Tibial nerve (tissue), 4 donors: ENCODE measurements at regions not wholly inside any gene's neighbourhood (a gene's known extent, or its start where the extent isn't known, plus 50 kb on each side); places are given as distances from the start of the nearest gene placed in this dataset.

Source experiments
- DNase-seq, 2 donors: peaks; one replicate each; pipeline ENCODE4 v3.0.0-alpha.2; 2019; ENCODE audit warnings: low spot score in 2 of 2
- H3K27ac ChIP-seq, 4 donors: fragments of 200-600 bp; sonication (generic) in 3 of 4; one replicate each; pipeline ENCODE4 v1.5.1; 2017 to 2019; ENCODE audit warnings: mild to moderate bottlenecking in 1 of 4
- H3K27me3 ChIP-seq, 2 donors: fragments of 200-600 bp; sonication (generic) in 1 of 2; one replicate each; pipeline versions ENCODE4 v1.5.1 to v1.6.0; 2017 to 2019
- H3K36me3 ChIP-seq, 3 donors: fragments of 200-600 bp; sonication (generic); one replicate each; pipeline ENCODE4 v1.5.1; 2018 to 2019
- H3K4me1 ChIP-seq, 4 donors: fragments of 200-600 bp; sonication (generic) in 3 of 4; one replicate each; pipeline ENCODE4 v1.5.1; 2017 to 2019
- H3K4me3 ChIP-seq, 4 donors: fragments of 200-600 bp; sonication (generic) in 3 of 4; one replicate each; pipeline ENCODE4 v1.5.1; 2017 to 2019; ENCODE audit warnings: mild to moderate bottlenecking in 1 of 4, moderate library complexity in 1 of 4
- H3K9me3 ChIP-seq, 4 donors: fragments of 200-600 bp; sonication (generic) in 3 of 4; one replicate each; pipeline ENCODE4 v1.5.1; 2017 to 2019
- EP300 ChIP-seq, 2 donors: sonication (generic); formaldehyde crosslinking; IDR thresholded peaks; one replicate each; pipeline ENCODE4 v1.6.1; 2017; ENCODE audit warnings: antibody characterized with exemption in 2 of 2, mild to moderate bottlenecking in 1 of 2
- POLR2A ChIP-seq, 2 donors: fragments of 450-650 bp; IDR thresholded peaks; one replicate each; pipeline ENCODE4 v1.6.1; 2017; ENCODE audit warnings: antibody characterized with exemption in 2 of 2, mild to moderate bottlenecking in 2 of 2, moderate library complexity in 2 of 2
- WGBS, 2 donors: methylation state at CpG; one replicate each; pipeline ENCODE4 v1.1.5; 2018; 5-methylcytosine and 5-hydroxymethylcytosine counted together
- TF ChIP-seq, protein P1 (sequence below), 5 experiments: fragments of 200-600 bp in 3 of 5; fragments of 450-650 bp in 2 of 5; sonication (generic) in 3 of 5; IDR thresholded peaks; one replicate each; pipeline ENCODE4 v1.5.1; 2016 to 2019; ENCODE audit warnings: antibody characterized with exemption in 5 of 5, mild to moderate bottlenecking in 3 of 5, moderate library complexity in 2 of 5

DNA sequence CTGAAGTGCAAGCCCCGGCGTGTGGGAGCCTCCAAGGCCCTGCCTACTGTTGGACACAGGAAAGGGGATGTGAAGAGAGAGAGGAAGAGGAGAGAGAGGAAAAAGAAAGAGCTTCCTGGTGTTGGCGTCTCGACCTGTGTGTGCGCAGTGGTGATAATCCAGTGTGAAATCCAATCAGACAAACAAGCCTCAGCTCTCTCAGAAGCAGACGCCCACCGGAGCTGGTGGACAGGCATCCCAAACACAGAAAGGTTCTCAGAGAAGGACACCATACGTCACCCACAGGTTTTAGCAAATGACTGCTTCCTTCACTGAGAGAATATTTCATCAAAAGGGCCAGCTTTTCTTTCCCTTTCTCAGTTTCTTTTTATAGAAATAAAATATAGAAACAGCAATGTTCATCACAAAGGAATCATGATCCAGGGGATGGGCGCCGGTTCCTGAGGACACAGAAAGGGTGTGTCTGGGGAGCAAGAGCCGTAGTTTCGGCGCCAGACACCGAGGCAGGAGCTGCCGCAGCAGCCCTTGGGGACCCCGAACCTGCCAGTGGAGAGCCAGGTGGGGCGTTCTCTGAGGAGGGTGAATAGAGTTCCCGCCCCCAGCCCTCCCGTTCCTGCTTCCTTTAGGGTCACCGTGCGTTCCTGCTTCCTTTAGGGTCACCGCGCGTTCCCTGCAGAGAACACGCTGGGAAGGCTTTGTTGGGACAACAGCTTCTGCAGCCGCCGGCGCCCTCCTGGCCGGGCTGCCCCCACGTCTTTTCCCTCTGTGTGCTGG, 145.8 kb upstream of the SOX1 start:
- 54 to 62% methylated on average over 30 of the region's 30 CpGs for WGBS, 2 donors
- H3K36me3 ChIP-seq = no peaks in the 10 kb centered on the region
- no peaks in the 10 kb centered on the region for H3K27me3 ChIP-seq
- no peaks in the 10 kb centered on the region for H3K9me3 ChIP-seq
- no peak overlapping the region for H3K27ac ChIP-seq
- DNase-seq = no peak
- no peaks in the 10 kb centered on the region for H3K4me1 ChIP-seq
- TF ChIP-seq, protein P1, sequence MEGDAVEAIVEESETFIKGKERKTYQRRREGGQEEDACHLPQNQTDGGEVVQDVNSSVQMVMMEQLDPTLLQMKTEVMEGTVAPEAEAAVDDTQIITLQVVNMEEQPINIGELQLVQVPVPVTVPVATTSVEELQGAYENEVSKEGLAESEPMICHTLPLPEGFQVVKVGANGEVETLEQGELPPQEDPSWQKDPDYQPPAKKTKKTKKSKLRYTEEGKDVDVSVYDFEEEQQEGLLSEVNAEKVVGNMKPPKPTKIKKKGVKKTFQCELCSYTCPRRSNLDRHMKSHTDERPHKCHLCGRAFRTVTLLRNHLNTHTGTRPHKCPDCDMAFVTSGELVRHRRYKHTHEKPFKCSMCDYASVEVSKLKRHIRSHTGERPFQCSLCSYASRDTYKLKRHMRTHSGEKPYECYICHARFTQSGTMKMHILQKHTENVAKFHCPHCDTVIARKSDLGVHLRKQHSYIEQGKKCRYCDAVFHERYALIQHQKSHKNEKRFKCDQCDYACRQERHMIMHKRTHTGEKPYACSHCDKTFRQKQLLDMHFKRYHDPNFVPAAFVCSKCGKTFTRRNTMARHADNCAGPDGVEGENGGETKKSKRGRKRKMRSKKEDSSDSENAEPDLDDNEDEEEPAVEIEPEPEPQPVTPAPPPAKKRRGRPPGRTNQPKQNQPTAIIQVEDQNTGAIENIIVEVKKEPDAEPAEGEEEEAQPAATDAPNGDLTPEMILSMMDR (IDR thresholded peaks at IDR 0.05) = no peak
- TF ChIP-seq EP300 (IDR thresholded peaks at IDR 0.05) (no peak), POLR2A (IDR thresholded peaks at IDR 0.05) (no peak)
- H3K4me3 ChIP-seq = no peak overlapping the region

DNA sequence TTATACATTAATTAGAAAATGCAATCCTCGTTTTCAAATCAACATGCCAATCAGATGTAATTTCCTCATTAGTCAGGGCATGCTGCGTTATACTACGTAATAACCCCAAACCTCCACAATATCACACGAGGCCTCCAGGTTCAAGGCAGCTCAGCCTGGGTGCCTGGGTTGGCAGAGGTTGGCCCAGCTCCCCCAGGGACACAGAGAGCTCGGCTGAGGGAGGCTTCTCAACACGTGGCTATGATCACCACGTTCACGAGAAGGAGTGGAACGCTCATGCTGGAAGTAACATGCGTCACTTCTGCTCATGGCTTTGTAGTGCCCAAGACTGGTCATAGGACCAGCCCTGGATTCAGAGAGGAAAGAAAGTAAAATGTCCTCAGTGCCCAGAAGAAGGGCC, 144.9 kb upstream of the SOX1 start:
- Histone ChIP-seq H3K27me3 (no peaks in the 10 kb centered on the region), H3K4me3 (no peak overlapping the region), H3K27ac (no peak overlapping the region), H3K36me3 (no peaks in the 10 kb centered on the region), H3K4me1 (no peaks in the 10 kb centered on the region), H3K9me3 (no peaks in the 10 kb centered on the region)
- TF ChIP-seq POLR2A (IDR thresholded peaks at IDR 0.05) (no peak), EP300 (IDR thresholded peaks at IDR 0.05) (no peak)
- TF ChIP-seq, protein P1 (IDR thresholded peaks at IDR 0.05) = no peak
- no peak for DNase-seq
- WGBS, 2 donors = 84 to 86% methylated on average over 10 of the region's 10 CpGs

DNA sequence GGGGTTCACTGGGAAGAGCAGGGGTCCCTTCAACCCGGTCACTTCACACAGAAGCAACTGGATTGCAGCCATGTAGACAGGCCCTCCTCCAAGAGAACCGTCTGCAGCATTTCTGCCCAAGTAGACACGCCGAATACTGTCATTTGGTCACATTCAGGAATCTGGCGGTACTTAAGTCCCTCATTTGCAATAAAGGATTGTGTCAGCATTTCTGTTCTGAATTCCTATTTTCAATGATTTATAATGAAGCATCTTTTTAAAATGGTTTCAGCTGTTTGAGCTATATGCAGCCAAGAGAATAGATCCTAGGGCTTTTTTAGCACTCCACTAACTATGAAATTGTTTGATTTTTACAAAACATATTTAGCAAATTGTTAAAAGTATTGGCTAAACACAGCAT, 143.5 kb upstream of the SOX1 start:
- no peaks in the 10 kb centered on the region for H3K27me3 ChIP-seq
- TF ChIP-seq, protein P1 (IDR thresholded peaks at IDR 0.05) = no peak
- TF ChIP-seq POLR2A (IDR thresholded peaks at IDR 0.05) = no peak
- TF ChIP-seq EP300 (IDR thresholded peaks at IDR 0.05) = no peak

DNA sequence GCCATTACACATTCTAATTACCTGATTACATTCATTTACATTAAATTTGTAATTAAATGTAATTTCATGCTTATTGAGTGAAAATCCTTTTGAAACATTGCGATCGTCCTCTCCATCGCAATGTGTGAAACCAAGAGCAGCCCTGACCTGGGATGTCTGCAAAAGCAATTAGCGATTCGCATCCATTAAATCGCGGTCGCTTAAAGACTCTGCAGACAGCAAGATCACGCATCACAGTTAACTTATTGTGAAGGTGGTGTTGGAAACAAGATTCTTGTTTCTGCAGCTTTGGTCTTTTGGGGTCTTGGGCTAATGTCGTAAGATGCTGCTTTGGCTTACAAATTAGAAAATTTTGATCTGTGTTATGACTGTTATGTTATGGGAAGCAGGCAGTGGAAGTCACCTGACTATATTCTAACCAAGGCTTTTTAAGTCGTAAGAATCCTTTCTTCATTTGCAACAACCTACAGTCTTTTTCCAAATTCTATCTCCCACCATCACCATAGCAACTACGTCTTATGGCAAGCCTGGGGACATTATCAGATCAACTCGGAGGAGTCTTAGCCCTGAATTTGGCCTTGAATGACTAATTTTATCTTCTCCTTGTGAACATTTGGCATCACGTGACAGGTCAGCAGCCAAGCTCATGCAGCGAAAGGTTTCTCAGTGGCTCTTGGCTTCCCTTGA, 142.8 kb upstream of the SOX1 start:
- TF ChIP-seq POLR2A (IDR thresholded peaks at IDR 0.05) (no peak), EP300 (IDR thresholded peaks at IDR 0.05) (no peak)
- TF ChIP-seq, protein P1 (IDR thresholded peaks at IDR 0.05) = no peak
- Histone ChIP-seq H3K27ac (no peak overlapping the region), H3K4me3 (no peak overlapping the region), H3K36me3 (no peaks in the 10 kb centered on the region), H3K27me3 (no peaks in the 10 kb centered on the region), H3K4me1 (no peaks in the 10 kb centered on the region), H3K9me3 (no peaks in the 10 kb centered on the region)
- WGBS, 2 donors = 71 to 86% methylated on average over 15 of the region's 15 CpGs
- DNase-seq = no peak

More for the DNA sequence above, 143.5 kb upstream of the SOX1 start:
- no peak overlapping the region for H3K4me3 ChIP-seq
- no peaks in the 10 kb centered on the region for H3K4me1 ChIP-seq
- no peaks in the 10 kb centered on the region for H3K9me3 ChIP-seq
- H3K27ac ChIP-seq = no peak overlapping the region
- 60 to 75% methylated on average over 5 of the region's 5 CpGs for WGBS, 2 donors
- DNase-seq = no peak
- H3K36me3 ChIP-seq = no peaks in the 10 kb centered on the region

DNA sequence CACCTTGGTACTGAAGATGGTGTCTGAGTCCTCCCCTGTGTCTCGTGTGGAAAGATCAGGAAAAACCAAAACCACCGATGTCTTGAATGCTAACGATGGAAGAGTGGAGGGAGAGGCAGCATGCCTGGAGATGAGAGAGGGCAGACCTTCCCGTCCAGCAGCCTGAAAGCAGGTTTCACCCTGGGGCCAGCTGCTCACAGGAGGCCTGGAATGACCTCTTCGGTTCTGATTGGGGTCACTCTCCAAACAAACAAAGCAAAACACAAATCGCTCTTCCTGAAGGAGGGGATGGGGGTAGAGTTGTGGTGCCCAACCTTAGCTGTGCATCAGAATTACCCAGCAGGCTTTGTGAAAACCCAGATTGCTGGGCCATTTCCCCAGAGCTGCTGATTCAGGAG, 142.3 kb upstream of the SOX1 start:
- H3K27me3 ChIP-seq = no peaks in the 10 kb centered on the region
- no peaks in the 10 kb centered on the region for H3K4me1 ChIP-seq
- DNase-seq = no peak
- H3K4me3 ChIP-seq = no peak overlapping the region
- no peaks in the 10 kb centered on the region for H3K36me3 ChIP-seq
- 57 to 74% methylated on average over 6 of the region's 6 CpGs for WGBS, 2 donors
- H3K9me3 ChIP-seq = no peaks in the 10 kb centered on the region
- no peak for TF ChIP-seq EP300 (IDR thresholded peaks at IDR 0.05)
- TF ChIP-seq POLR2A (IDR thresholded peaks at IDR 0.05) = no peak
- TF ChIP-seq, protein P1 (IDR thresholded peaks at IDR 0.05) = no peak
- H3K27ac ChIP-seq = no peak overlapping the region
